ENCODE measurements at regions not wholly inside any gene's neighbourhood (a gene's known extent, or its start where the extent isn't known, plus 50 kb on each side); places are given as distances from the start of the nearest gene placed in this dataset.

GRCh38 chr1:87558921-87559320 lies 230.2 kb downstream of the LMO4 start:
- no peak overlapping the region for H3K27ac Mint-ChIP-seq
- ChIA-PET CTCF (no interaction called here), POLR2A (no interaction called here)
- no peaks in the 10 kb centered on the region for H3K27me3 Mint-ChIP-seq
- intact Hi-C loops (cut with micrococcal nuclease): no loop called here
- no peak overlapping the region for H3K4me3 Mint-ChIP-seq
- no peak for DNase-seq
- no peaks in the 10 kb centered on the region for H3K9me3 Mint-ChIP-seq
- H3K4me1 Mint-ChIP-seq (ENCODE audit: low read depth): no peaks in the 10 kb centered on the region
- H3K36me3 Mint-ChIP-seq: no peaks in the 10 kb centered on the region

DNA sequence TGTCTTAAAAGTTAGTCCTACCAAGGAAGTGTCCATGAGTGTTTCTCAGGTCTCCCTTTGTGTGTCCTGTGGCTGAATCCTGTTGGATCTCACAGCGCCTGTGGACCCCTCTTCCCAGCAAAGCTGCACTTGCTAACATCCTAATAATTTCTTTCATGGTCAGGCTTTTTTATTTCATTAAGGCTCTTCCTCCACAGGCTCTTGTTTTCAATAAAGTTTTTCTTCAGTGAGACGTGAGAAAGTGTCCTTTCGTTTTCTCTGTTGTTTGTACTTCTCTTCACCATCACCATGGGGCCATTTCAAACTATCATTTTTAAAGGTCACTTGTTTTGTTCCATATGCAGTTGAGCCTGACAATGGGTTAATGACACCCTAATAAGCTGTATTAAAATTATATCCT lies 231.5 kb downstream of the LMO4 start:
- intact Hi-C loops (cut with micrococcal nuclease): no loop called here
- ChIA-PET POLR2A (no interaction called here), CTCF (no interaction called here)
- H3K27me3 Mint-ChIP-seq: no peaks in the 10 kb centered on the region
- no peak overlapping the region for H3K4me3 Mint-ChIP-seq
- H3K27ac Mint-ChIP-seq: no peak overlapping the region
- no peaks in the 10 kb centered on the region for H3K36me3 Mint-ChIP-seq
- no peaks in the 10 kb centered on the region for H3K4me1 Mint-ChIP-seq (ENCODE audit: low read depth)
- DNase-seq: no peak
- no peaks in the 10 kb centered on the region for H3K9me3 Mint-ChIP-seq

GRCh38 chr1:87560601-87561360 lies 232.1 kb downstream of the LMO4 start:
- ChIA-PET CTCF (no interaction called here), POLR2A (no interaction called here)
- H3K36me3 Mint-ChIP-seq: no peaks in the 10 kb centered on the region

GRCh38 chr1:87563211-87563610 lies 234.5 kb downstream of the LMO4 start:
- Mint-ChIP-seq H3K9me3 (no peaks in the 10 kb centered on the region), H3K27me3 (no peaks in the 10 kb centered on the region), H3K4me3 (no peak overlapping the region), H3K27ac (no peak overlapping the region), H3K4me1 (ENCODE audit: low read depth) (no peaks in the 10 kb centered on the region), H3K36me3 (no peaks in the 10 kb centered on the region)
- POLR2A ChIA-PET: no interaction called here
- intact Hi-C loops (cut with micrococcal nuclease): no loop called here
- CTCF ChIA-PET: no interaction called here
- DNase-seq: no peak

More at GRCh38 chr1:87560601-87561360, 232.1 kb downstream of the LMO4 start:
- no peak for DNase-seq
- Mint-ChIP-seq H3K9me3 (no peaks in the 10 kb centered on the region), H3K4me3 (no peak overlapping the region), H3K27ac (no peak overlapping the region), H3K27me3 (no peaks in the 10 kb centered on the region), H3K4me1 (ENCODE audit: low read depth) (no peaks in the 10 kb centered on the region)
- intact Hi-C loops (cut with micrococcal nuclease): no loop called here

GRCh38 chr1:87565861-87566260 lies 237.2 kb downstream of the LMO4 start:
- no peak for DNase-seq
- Mint-ChIP-seq H3K9me3 (no peaks in the 10 kb centered on the region), H3K27me3 (no peaks in the 10 kb centered on the region), H3K4me1 (ENCODE audit: low read depth) (no peaks in the 10 kb centered on the region), H3K4me3 (no peak overlapping the region), H3K36me3 (no peaks in the 10 kb centered on the region), H3K27ac (no peak overlapping the region)
- intact Hi-C loops (cut with micrococcal nuclease): no loop called here
- CTCF ChIA-PET: interaction anchor here (0.9 kb wide), 2 partner anchors 12 to 14 kb away, joined by 3 read pairs; no protein-coding TSS in a partner anchor
- POLR2A ChIA-PET: no interaction called here

DNA sequence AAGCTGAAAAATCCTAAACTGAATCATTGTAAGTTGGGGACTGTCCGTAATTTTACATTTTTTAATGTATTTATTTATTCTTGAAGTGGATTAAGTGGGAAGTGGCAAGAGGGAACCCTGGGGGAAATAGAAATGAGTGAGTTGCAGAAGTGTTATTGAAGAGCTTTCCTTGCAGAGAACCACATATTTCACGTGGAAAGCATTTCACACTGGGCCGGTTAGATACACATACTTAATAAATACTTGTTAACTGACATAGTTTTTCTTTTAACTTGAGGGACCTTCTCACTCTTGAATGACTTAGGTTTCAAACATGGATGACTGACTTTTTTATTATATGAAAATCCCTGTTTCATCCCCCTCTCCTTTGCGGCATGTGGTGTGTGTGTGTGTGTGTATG lies 239.3 kb downstream of the LMO4 start:
- no peaks in the 10 kb centered on the region for H3K27me3 Mint-ChIP-seq
- no peak overlapping the region for H3K4me3 Mint-ChIP-seq
- H3K4me1 Mint-ChIP-seq (ENCODE audit: low read depth): no peaks in the 10 kb centered on the region
- intact Hi-C loops (cut with micrococcal nuclease): no loop called here
- H3K9me3 Mint-ChIP-seq: no peaks in the 10 kb centered on the region
- ChIA-PET CTCF (no interaction called here), POLR2A (no interaction called here)
- H3K27ac Mint-ChIP-seq: no peak overlapping the region
- H3K36me3 Mint-ChIP-seq: no peaks in the 10 kb centered on the region
- no peak for DNase-seq

- POLR2A ChIA-PET: no interaction called here
- H3K36me3 Mint-ChIP-seq: no peaks in the 10 kb centered on the region
- no peaks in the 10 kb centered on the region for H3K4me1 Mint-ChIP-seq (ENCODE audit: low read depth)
- CTCF ChIA-PET: no interaction called here
- H3K4me3 Mint-ChIP-seq: no peak overlapping the region
- no peak overlapping the region for H3K27ac Mint-ChIP-seq
- no peaks in the 10 kb centered on the region for H3K27me3 Mint-ChIP-seq
- no peaks in the 10 kb centered on the region for H3K9me3 Mint-ChIP-seq
- no peak for DNase-seq
- intact Hi-C loops (cut with micrococcal nuclease): no loop called here
Observed at GRCh38 chr1:87568911-87569310, 240.2 kb downstream of the LMO4 start.

DNA sequence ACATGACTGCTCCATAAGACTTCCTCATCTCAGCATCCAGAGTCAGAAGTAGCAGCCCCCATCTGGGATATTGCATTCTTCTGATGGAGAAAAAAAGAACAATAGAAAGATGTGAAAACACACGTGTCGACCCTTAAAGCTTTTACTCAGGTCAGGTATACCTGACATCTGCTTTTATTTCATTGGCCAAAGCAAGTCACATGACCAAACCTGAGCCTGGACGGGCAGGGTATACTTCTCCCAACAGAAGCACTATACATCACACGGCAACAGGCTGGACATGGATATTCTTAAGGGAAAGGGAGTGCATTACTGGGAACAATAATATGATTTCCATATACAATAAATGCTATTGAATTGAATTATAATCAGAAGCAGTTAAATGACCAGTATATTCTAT lies 243.3 kb downstream of the LMO4 start:
- POLR2A ChIA-PET: no interaction called here
- intact Hi-C loops (cut with micrococcal nuclease): no loop called here
- no peak overlapping the region for H3K27ac Mint-ChIP-seq
- H3K4me1 Mint-ChIP-seq (ENCODE audit: low read depth): peaks cover 5% of the 10 kb centered on the region
- no peaks in the 10 kb centered on the region for H3K9me3 Mint-ChIP-seq
- peaks cover 2% of the 10 kb centered on the region for H3K27me3 Mint-ChIP-seq
- H3K36me3 Mint-ChIP-seq: no peaks in the 10 kb centered on the region
- DNase-seq: no peak
- no peak overlapping the region for H3K4me3 Mint-ChIP-seq
- CTCF ChIA-PET: no interaction called here

- Mint-ChIP-seq H3K27me3 (peaks cover 2% of the 10 kb centered on the region), H3K4me3 (no peak overlapping the region), H3K27ac (no peak overlapping the region), H3K36me3 (no peaks in the 10 kb centered on the region), H3K4me1 (ENCODE audit: low read depth) (peaks cover 5% of the 10 kb centered on the region), H3K9me3 (no peaks in the 10 kb centered on the region)
- POLR2A ChIA-PET: no interaction called here
- no peak for DNase-seq
- intact Hi-C loops (cut with micrococcal nuclease): no loop called here
- CTCF ChIA-PET: no interaction called here
Observed at GRCh38 chr1:87572891-87573290, 244.2 kb downstream of the LMO4 start.

DNA sequence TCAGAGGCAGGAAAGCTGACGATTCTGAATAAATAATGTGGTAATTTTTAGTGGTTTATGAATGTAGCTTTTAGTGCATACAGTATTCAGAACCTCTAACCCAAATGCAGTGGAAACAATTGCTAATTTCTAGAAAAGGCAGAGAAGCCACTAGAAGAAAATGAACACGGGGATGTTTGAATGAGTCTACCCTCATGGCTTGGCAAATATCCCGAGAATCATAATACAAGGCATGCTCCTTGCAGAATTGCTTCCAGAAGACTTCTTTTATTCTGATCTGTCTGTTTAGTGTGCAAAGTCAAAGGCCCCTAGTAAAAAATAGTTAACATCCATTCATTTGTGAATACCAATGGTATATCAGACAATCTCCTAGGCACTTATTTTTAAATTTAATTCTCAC lies 246.8 kb downstream of the LMO4 start:
- no peak overlapping the region for H3K27ac Mint-ChIP-seq
- no peak for DNase-seq
- intact Hi-C loops (cut with micrococcal nuclease): no loop called here
- no peaks in the 10 kb centered on the region for H3K36me3 Mint-ChIP-seq
- ChIA-PET POLR2A (no interaction called here), CTCF (no interaction called here)
- H3K4me3 Mint-ChIP-seq: no peak overlapping the region
- peaks cover 5% of the 10 kb centered on the region for H3K27me3 Mint-ChIP-seq
- no peaks in the 10 kb centered on the region for H3K9me3 Mint-ChIP-seq
- peaks cover 5% of the 10 kb centered on the region for H3K4me1 Mint-ChIP-seq (ENCODE audit: low read depth)

DNA sequence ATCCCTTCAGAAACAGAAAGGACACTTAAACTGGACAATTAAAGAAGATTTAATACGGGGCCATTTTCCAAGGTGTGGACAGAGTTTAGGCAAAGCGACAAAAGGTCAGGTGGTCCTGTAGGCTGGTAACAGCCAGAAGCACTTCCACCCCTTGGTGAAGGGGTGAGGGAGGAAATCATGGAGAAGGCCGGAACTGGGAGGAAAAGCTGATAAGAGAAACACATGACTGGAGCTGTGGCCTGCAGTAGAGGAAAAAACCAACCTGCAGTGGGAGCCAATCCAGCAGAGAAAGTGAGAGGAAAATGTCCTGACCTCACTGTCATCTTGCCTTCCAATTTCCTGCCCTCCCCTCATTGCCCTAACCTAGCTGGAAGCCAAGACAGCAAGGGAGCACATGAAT lies 249.8 kb downstream of the LMO4 start:
- Mint-ChIP-seq H3K9me3 (no peaks in the 10 kb centered on the region), H3K27me3 (peaks cover 6% of the 10 kb centered on the region), H3K27ac (no peak overlapping the region), H3K36me3 (no peaks in the 10 kb centered on the region), H3K4me3 (no peak overlapping the region), H3K4me1 (ENCODE audit: low read depth) (peaks cover 5% of the 10 kb centered on the region)
- intact Hi-C loops (cut with micrococcal nuclease): no loop called here
- DNase-seq: no peak
- POLR2A ChIA-PET: no interaction called here
- CTCF ChIA-PET: no interaction called here

DNA sequence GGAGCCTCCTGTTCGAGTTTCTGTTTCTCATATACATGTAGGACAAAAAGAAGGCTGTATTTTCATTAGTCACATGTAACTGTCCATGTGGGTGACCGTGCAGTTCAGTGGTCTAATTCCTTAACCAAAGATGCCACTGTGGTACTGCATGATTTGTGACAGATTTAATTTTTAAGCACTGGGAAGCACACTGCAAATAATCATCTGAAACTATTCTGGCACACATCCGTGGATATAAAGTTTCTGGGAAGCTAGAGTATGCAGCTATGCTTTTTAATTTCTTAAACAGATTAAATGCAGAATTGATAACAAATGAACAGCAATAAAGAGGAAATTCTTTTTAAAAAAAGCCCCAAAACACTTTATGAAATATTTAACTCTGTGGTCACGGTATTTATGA lies 254.8 kb downstream of the LMO4 start:
- POLR2A ChIA-PET: no interaction called here
- no peaks in the 10 kb centered on the region for H3K36me3 Mint-ChIP-seq
- intact Hi-C loops (cut with micrococcal nuclease): no loop called here
- H3K4me3 Mint-ChIP-seq: no peak overlapping the region
- no peaks in the 10 kb centered on the region for H3K9me3 Mint-ChIP-seq
- H3K27ac Mint-ChIP-seq: no peak overlapping the region
- H3K27me3 Mint-ChIP-seq: peaks cover 11% of the 10 kb centered on the region
- CTCF ChIA-PET: no interaction called here
- no peak for DNase-seq
- H3K4me1 Mint-ChIP-seq (ENCODE audit: low read depth): no peaks in the 10 kb centered on the region

- DNase-seq: no peak
- ChIA-PET POLR2A (no interaction called here), CTCF (no interaction called here)
- intact Hi-C loops (cut with micrococcal nuclease): no loop called here
- peaks cover 9% of the 10 kb centered on the region for H3K27me3 Mint-ChIP-seq
- no peaks in the 10 kb centered on the region for H3K9me3 Mint-ChIP-seq
- H3K4me1 Mint-ChIP-seq (ENCODE audit: low read depth): no peaks in the 10 kb centered on the region
- no peak overlapping the region for H3K27ac Mint-ChIP-seq
- H3K36me3 Mint-ChIP-seq: no peaks in the 10 kb centered on the region
- H3K4me3 Mint-ChIP-seq: no peak overlapping the region
Observed at GRCh38 chr1:87584586-87584985, 255.9 kb downstream of the LMO4 start.

All from activated CD4-positive, alpha-beta memory T cell treated with anti-CD3 and anti-CD28 coated beads for 36 hours (primary cell).